ENCODE measurements at regions not wholly inside any gene's neighbourhood (a gene's known extent, or its start where the extent isn't known, plus 50 kb on each side); places are given as distances from the start of the nearest gene placed in this dataset.

GRCh38 chr5:101431201-101431600 lies 528.1 kb upstream of the ST8SIA4 start:
- H3K36me3 ChIP-seq (ENCODE audit: control insufficient read depth, insufficient read depth, low read length) = no peaks in the 10 kb centered on the region; the same call in 1 of the 2 replicates
- no peaks in the 10 kb centered on the region for H3K27me3 ChIP-seq (ENCODE audit: control insufficient read depth, insufficient read depth, low read length)
- no peaks in the 10 kb centered on the region for H3K9me3 ChIP-seq (ENCODE audit: control insufficient read depth, insufficient read depth, low read depth, low read length)
- no peaks in the 10 kb centered on the region for H3K4me1 ChIP-seq (ENCODE audit: control insufficient read depth, insufficient read depth, low read length)
- CTCF ChIA-PET = no interaction called here
- H3K27ac ChIP-seq (ENCODE audit: low read length) = no peak overlapping the region
- BruUV-seq (replicated peaks) = no TSS peak
- TF ChIP-seq CTCF (IDR thresholded peaks at IDR 0.05) = no peak
- TF ChIP-seq POLR2AphosphoS5 (IDR thresholded peaks at IDR 0.05; ENCODE audit: low read depth, low read length) = no peak
- TF ChIP-seq TCF7L2 (IDR thresholded peaks at IDR 0.05; ENCODE audit: low read depth, low read length) = no peak
- no peak for TF ChIP-seq REST (IDR thresholded peaks at IDR 0.05; ENCODE audit: insufficient read depth in 1 of 2, low read depth in 2 of 2, low read length in 1 of 2)
- TF ChIP-seq SIN3A (IDR thresholded peaks at IDR 0.05; ENCODE audit: borderline replicate concordance, insufficient read depth, low read depth, low read length) = no peak
- H3K4me3 ChIP-seq (ENCODE audit: low read depth in 2 of 2, low read length in 2 of 2) = no peak overlapping the region
- in situ Hi-C loops (cut with HindIII; ENCODE audit: low pct_unique_long_range_greater_than_20kb, low sequenced_read_pairs) (no loop called here), intact Hi-C loops (cut with micrococcal nuclease; ENCODE audit: unreplicated experiment) (no loop called here)
- DNase-seq (ENCODE audit: low read depth, low spot score) = no peak
- ATAC-seq = no peak
- POLR2A ChIA-PET = no interaction called here

- ChIA-PET CTCF (no interaction called here), POLR2A (no interaction called here)
- H3K27me3 ChIP-seq (ENCODE audit: control insufficient read depth, insufficient read depth, low read length) = no peaks in the 10 kb centered on the region
- no peaks in the 10 kb centered on the region for H3K4me1 ChIP-seq (ENCODE audit: control insufficient read depth, insufficient read depth, low read length)
- TF ChIP-seq CTCF (IDR thresholded peaks at IDR 0.05) = no peak
- TF ChIP-seq TCF7L2 (IDR thresholded peaks at IDR 0.05; ENCODE audit: low read depth, low read length) = no peak
- TF ChIP-seq REST (IDR thresholded peaks at IDR 0.05; ENCODE audit: insufficient read depth in 1 of 2, low read depth in 2 of 2, low read length in 1 of 2) = no peak
- TF ChIP-seq SIN3A (IDR thresholded peaks at IDR 0.05; ENCODE audit: borderline replicate concordance, insufficient read depth, low read depth, low read length) = no peak
- DNase-seq (ENCODE audit: low read depth, low spot score) (no peak), ATAC-seq (no peak)
- H3K36me3 ChIP-seq (ENCODE audit: control insufficient read depth, insufficient read depth, low read length) = no peaks in the 10 kb centered on the region
- in situ Hi-C loops (cut with HindIII; ENCODE audit: low pct_unique_long_range_greater_than_20kb, low sequenced_read_pairs) (no loop called here), intact Hi-C loops (cut with micrococcal nuclease; ENCODE audit: unreplicated experiment) (no loop called here)
- no peak overlapping the region for H3K4me3 ChIP-seq (ENCODE audit: low read depth in 2 of 2, low read length in 2 of 2)
- H3K9me3 ChIP-seq (ENCODE audit: control insufficient read depth, insufficient read depth, low read depth, low read length) = no peaks in the 10 kb centered on the region
- no TSS peak for BruUV-seq (replicated peaks)
- no peak overlapping the region for H3K27ac ChIP-seq (ENCODE audit: low read length)
Measured at GRCh38 chr5:101430551-101430950, 527.5 kb upstream of the ST8SIA4 start.
